ENCODE measurements at regions not wholly inside any gene's neighbourhood (a gene's known extent, or its start where the extent isn't known, plus 50 kb on each side); places are given as distances from the start of the nearest gene placed in this dataset.
"Not testable (repeated sequence)": the region's sequence is repeated elsewhere in the genome, so short reads cannot be mapped to it uniquely, and the experiment has no call there.

DNA sequence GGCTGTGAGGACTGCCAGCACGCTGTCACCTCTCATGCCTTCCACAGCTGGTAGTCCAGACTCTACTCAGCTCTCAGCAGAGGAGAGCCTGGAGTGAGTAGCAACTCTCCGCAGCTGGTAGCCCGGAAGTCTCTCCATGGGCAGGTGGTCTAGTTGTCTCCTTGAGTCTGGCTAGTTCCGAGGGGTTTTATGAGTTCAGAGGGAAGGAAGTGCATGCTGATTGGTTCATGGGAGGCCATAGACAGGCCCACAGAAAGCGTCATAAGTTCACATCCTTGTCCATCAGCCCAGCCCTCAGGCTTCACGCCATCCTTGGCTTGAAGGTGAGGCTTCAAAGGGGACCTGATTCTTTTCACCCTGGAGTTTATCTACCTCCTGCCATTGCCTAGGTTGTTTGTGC lies 2662.4 kb upstream of the PCDH20 start:
- DNase-seq (ENCODE audit: low read depth in 2 of 2): no peak

- not testable (repeated sequence) for DNase-seq (ENCODE audit: low read depth in 2 of 2)
These were observed 2661.6 kb upstream of the PCDH20 start for GRCh38 chr13:64077132-64077835.

GRCh38 chr13:64075543-64076271 lies 2660.1 kb upstream of the PCDH20 start:
- no peak for DNase-seq (ENCODE audit: low read depth in 2 of 2)

- DNase-seq (ENCODE audit: low read depth in 2 of 2): no peak
These were observed 2659.4 kb upstream of the PCDH20 start for GRCh38 chr13:64074971-64075474.

GRCh38 chr13:64073203-64073602 lies 2657.6 kb upstream of the PCDH20 start:
- no peak for DNase-seq (ENCODE audit: low read depth in 2 of 2)

DNA sequence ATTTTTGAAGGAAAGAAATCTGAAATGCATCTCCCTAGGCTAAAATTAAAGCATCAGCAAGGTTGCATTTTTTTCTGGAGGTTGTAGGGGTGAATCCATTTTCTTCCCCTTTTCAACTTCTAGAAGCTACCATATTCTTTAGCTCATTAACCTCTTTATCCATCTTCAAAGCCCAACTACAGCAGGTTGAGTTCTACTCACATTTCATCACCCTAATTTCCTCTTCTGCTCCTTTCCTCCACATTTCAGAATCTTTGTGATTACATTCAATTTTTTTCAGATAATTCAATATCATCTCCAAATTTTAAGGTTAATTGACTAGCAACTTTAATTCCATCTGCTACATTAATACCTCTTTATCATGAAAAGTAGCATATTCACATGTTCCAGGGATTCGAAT lies 2655.7 kb upstream of the PCDH20 start:
- DNase-seq (ENCODE audit: low read depth in 2 of 2): no peak

DNA sequence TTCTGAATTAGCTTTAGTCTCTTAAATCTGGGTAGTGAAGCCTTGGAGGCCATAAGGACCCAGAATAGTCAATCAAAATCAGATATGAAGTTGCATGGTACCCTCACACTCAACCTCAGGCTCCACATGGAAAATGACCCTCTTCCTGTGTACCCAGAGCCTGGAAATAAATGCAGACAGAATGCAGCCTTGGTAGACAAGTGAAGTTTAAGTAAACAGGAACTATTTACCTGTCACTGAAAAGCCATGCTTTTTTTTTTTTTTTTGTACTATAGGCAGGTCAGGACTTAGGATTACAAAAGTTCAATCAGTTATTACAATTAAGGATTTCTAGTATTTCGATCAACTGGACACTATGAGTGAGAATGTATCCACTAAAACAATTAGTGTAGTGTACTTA lies 2654.2 kb upstream of the PCDH20 start:
- no peak for DNase-seq (ENCODE audit: low read depth in 2 of 2)

DNA sequence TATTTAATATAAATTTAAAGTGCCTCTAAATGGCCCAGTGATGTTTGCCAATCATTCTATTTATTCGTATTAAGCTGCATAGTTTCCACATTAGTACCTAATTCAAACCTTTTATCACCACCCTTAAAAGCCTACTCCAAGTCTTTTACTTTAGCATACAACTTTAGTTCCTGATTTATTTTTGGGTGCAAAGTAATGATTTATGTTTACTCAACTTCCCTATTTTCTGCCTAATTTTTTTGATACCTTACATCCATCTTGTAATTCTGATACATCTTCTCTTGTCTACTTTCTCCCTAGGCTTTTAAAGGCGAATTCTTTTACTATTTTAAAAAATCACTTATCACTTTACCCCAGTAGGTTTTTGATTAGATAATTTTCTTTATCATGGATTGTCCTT lies 2651.1 kb upstream of the PCDH20 start:
- no peak for DNase-seq (ENCODE audit: low read depth in 2 of 2)

GRCh38 chr13:64061649-64062048 lies 2646.0 kb upstream of the PCDH20 start:
- DNase-seq (ENCODE audit: low read depth in 2 of 2): no peak

GRCh38 chr13:64057372-64058020 lies 2641.8 kb upstream of the PCDH20 start:
- DNase-seq (ENCODE audit: low read depth in 2 of 2): no peak

GRCh38 chr13:64054321-64054720 lies 2638.7 kb upstream of the PCDH20 start:
- no peak for DNase-seq (ENCODE audit: low read depth in 2 of 2)

GRCh38 chr13:64052521-64052920 lies 2636.9 kb upstream of the PCDH20 start:
- no peak for DNase-seq (ENCODE audit: low read depth in 2 of 2)

- no peak for DNase-seq (ENCODE audit: low read depth in 2 of 2)
These were observed 2635.6 kb upstream of the PCDH20 start for GRCh38 chr13:64051278-64051677.

DNA sequence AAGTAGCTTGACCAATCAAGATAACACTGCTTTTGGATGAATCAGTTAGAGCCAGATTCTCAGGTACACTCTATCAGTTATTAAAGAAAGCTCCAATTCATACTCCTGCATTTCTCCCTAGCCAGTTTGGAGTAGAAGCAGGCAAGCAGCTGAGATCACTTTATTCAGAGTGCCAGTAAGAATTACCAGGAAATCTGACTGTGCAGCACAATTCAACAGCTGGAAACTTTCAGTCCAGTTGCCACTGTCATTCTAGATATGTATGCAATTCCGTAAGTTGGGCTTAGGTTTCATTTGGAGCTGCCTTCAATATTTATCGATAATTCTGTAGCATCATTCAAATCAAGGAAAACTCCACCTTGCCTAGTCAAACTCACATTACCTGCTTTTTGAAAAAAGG lies 2625.6 kb upstream of the PCDH20 start:
- no peak for DNase-seq (ENCODE audit: low read depth in 2 of 2)

DNA sequence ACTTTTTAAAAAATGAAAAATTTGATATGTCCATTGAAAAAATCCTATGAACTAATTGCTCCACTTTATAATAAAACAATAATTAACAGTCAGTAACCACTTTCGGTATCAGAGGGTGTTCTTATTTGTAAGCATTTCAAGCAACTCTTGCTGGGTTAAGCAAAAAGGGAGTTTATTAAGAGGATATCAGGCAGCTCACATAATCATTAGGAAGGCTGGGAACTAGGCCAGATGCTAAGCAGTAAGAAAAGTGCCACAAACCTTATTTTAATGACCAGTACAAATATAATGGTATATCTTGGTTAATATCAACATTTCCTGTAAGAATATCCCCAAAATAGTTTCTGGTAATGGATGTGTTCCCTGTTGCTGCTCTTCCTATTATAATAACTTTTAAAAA lies 2618.3 kb upstream of the PCDH20 start:
- no peak for DNase-seq (ENCODE audit: low read depth in 2 of 2)

- no peak for DNase-seq (ENCODE audit: low read depth in 2 of 2)
These were observed 2613.9 kb upstream of the PCDH20 start for GRCh38 chr13:64029343-64030093.

DNA sequence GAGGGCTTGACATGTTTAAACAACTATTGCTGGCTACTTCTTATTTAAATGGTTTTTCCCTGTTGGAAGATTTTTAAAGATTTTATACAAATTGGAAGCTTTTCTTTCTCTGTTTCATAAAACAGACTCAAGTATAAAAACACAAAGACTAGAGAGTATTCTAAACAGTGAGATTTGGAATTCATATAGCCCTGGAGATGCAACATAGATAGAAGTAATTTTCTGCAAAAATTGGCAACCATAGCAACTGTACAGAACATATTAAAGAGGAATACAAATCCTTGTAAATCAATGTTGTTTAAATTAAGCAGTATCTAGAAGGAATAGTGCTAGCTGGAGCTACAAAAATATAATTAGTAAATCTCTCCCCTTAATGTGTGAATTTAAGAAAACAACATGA lies 2612.9 kb upstream of the PCDH20 start:
- DNase-seq (ENCODE audit: low read depth in 2 of 2): no peak

- no peak for DNase-seq (ENCODE audit: low read depth in 2 of 2)
These were observed 2604.5 kb upstream of the PCDH20 start for GRCh38 chr13:64020126-64020525.

- DNase-seq (ENCODE audit: low read depth in 2 of 2): no peak
These were observed 2591.7 kb upstream of the PCDH20 start for GRCh38 chr13:64007339-64007738.

GRCh38 chr13:64000321-64000720 lies 2584.7 kb upstream of the PCDH20 start:
- no peak for DNase-seq (ENCODE audit: low read depth in 2 of 2)

DNA sequence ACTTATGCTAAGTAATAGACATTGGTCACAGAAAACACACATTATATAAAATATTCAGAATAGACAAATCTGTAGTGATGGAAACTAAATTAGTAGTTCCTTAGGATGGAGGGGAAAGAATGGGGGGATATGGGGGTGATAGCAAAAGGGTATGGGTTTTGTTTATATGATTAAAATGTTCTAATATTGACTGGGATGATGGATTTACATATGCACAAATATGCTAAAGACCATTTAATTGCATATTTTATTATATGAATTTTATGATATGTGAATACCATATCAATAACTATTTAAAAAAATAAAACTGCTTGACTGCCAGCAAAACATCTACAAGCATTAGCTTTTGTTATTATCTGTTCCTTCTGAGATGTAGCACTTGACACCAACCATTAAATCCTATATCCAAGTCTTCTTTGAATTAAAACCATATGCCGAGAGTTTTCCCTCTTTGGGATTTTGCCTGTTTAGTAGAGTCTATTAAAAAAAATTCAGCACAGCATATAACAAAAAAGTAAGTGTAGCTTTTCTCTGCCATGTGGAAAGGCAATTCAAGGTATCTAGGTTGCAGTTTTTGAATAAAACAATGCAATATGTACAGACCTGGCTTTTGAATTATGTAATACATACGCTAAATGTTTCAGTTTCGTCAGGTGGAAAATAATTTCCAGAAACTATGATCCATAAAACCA lies 2584.1 kb upstream of the PCDH20 start:
- no peak for DNase-seq (ENCODE audit: low read depth in 2 of 2)

Data from fibroblast of skin of left quadriceps (primary cell).